PC-3 (cell line): ENCODE measurements at regions not wholly inside any gene's neighbourhood (a gene's known extent, or its start where the extent isn't known, plus 50 kb on each side); places are given as distances from the start of the nearest gene placed in this dataset.
"Not testable (repeated sequence)": the region's sequence is repeated elsewhere in the genome, so short reads cannot be mapped to it uniquely, and the experiment has no call there.

Source experiments
- CTCF ChIP-seq: fragments of 300-600 bp; sonication (generic); conservative IDR thresholded peaks from 2 replicates; pipeline ENCODE4 v1.5.1; 2017; ENCODE audit warnings: antibody characterized with exemption, low read depth, mild to moderate bottlenecking, low read length
- EZH2 ChIP-seq: fragments of 300-600 bp; sonication (generic); IDR thresholded peaks from one replicate; pipeline ENCODE4 v1.6.1; 2017; ENCODE audit warnings: antibody characterized with exemption, mild to moderate bottlenecking, low read length; ENCODE audit not compliant: unreplicated experiment

- TF ChIP-seq CTCF, EZH2: not testable (repeated sequence)
Observed at GRCh38 chr14:80010245-80010644, 201.1 kb downstream of the DIO2 start.
